Osteoblast (primary cell): ENCODE measurements at regions not wholly inside any gene's neighbourhood (a gene's known extent, or its start where the extent isn't known, plus 50 kb on each side); places are given as distances from the start of the nearest gene placed in this dataset.

Source experiments
- DNase-seq: peaks from one replicate; pipeline ENCODE4 v3.0.0; 2011; ENCODE audit warnings: low spot score, mixed read lengths; ENCODE audit not compliant: insufficient read length; ENCODE audit errors: missing footprints
- H2AFZ ChIP-seq: 2 replicates; pipeline ENCODE4 v1.6.0; 2011; ENCODE audit warnings: mild to moderate bottlenecking, low read length
- H3K27ac ChIP-seq: 2 replicates; pipeline ENCODE4 v1.5.1; 2011; ENCODE audit warnings: mild to moderate bottlenecking, low read depth, low read length, moderate library complexity
- H3K27me3 ChIP-seq: 2 replicates; pipeline ENCODE4 v1.6.0; 2012; ENCODE audit warnings: mild to moderate bottlenecking, control low read depth, inconsistent platforms, low read length, moderate library complexity; ENCODE audit not compliant: insufficient read depth
- H3K36me3 ChIP-seq: 2 replicates; pipeline ENCODE4 v1.5.1; 2011; ENCODE audit warnings: mild to moderate bottlenecking, low read length, control low read depth, moderate library complexity; ENCODE audit not compliant: insufficient read depth
- H3K4me1 ChIP-seq: 2 replicates; pipeline ENCODE4 v1.5.1; 2011; ENCODE audit warnings: mild to moderate bottlenecking, low read length, control low read depth, moderate library complexity; ENCODE audit not compliant: insufficient read depth
- H3K4me2 ChIP-seq: 2 replicates; pipeline ENCODE4 v1.6.0; 2011; ENCODE audit warnings: mild to moderate bottlenecking, low read length; ENCODE audit not compliant: insufficient read depth
- H3K4me3 ChIP-seq: fragments of 200-600 bp; sonication (generic); 3 replicates; pipeline ENCODE4 v1.5.1; 2012; ENCODE audit warnings: mild to moderate bottlenecking, low read length, inconsistent platforms; ENCODE audit not compliant: insufficient read depth
- H3K79me2 ChIP-seq: 2 replicates; pipeline ENCODE4 v1.6.0; 2012; ENCODE audit warnings: mild to moderate bottlenecking, low read length, control low read depth, inconsistent platforms; ENCODE audit not compliant: insufficient read depth
- H3K9me3 ChIP-seq: 2 replicates; pipeline ENCODE4 v1.5.1; 2011; ENCODE audit warnings: low read depth, low read length, control low read depth
- H4K20me1 ChIP-seq: 2 replicates; pipeline ENCODE4 v1.6.0; 2012; ENCODE audit warnings: mild to moderate bottlenecking, low read length, control low read depth; ENCODE audit not compliant: insufficient read depth
- TF ChIP-seq, protein P1 (sequence below): IDR thresholded peaks from 2 replicates; pipeline ENCODE4 v1.5.1; 2011; ENCODE audit warnings: mild to moderate bottlenecking, low read depth, low read length, moderate library complexity; ENCODE audit errors: extremely low read depth

DNA sequence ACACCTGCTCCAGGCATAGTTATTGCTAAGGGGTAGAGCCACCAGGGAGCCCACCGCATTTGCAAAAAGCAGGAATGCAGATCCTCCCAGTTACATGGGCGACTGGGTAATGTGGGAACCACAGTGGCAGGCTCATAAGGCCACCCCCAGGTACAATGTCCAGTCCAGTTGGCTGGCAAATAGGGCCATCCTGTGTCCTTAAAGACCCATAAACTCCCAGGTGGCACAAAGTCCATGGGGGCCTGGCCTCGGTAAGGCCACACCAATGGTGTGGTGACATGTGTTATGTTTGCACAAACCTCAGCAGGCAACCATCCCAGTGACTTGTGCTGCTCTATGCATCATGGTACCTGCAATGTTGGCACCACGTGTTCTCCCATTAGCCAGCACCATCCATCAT lies 283.6 kb upstream of the GYPC start:
- TF ChIP-seq, protein P1, sequence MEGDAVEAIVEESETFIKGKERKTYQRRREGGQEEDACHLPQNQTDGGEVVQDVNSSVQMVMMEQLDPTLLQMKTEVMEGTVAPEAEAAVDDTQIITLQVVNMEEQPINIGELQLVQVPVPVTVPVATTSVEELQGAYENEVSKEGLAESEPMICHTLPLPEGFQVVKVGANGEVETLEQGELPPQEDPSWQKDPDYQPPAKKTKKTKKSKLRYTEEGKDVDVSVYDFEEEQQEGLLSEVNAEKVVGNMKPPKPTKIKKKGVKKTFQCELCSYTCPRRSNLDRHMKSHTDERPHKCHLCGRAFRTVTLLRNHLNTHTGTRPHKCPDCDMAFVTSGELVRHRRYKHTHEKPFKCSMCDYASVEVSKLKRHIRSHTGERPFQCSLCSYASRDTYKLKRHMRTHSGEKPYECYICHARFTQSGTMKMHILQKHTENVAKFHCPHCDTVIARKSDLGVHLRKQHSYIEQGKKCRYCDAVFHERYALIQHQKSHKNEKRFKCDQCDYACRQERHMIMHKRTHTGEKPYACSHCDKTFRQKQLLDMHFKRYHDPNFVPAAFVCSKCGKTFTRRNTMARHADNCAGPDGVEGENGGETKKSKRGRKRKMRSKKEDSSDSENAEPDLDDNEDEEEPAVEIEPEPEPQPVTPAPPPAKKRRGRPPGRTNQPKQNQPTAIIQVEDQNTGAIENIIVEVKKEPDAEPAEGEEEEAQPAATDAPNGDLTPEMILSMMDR: no peak
- no peaks in the 10 kb centered on the region for H4K20me1 ChIP-seq

DNA sequence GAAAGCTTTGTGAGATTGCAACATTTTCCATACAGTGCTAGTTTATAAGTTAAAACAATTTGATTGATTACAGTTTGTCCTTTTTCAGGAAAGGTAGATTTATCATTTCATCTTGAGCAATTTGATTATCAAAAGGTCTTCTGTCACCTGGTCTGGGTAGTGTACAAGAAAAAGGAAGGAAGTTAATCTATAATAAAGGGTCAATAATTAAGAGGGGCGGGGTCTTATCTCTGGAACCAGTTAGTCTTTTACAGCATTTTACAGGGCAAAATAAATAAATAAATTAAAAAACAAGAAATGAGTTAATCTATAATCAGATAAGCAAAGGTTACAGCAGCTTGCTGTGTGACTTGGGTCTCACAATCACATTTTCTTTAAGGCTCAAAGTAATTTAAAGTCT lies 277.8 kb upstream of the GYPC start:
- Histone ChIP-seq H4K20me1 (no peaks in the 10 kb centered on the region), H2AFZ (no peak overlapping the region), H3K36me3 (no peaks in the 10 kb centered on the region), H3K4me2 (no peak overlapping the region), H3K27me3 (no peaks in the 10 kb centered on the region), H3K9me3 (no peaks in the 10 kb centered on the region), H3K27ac (no peak overlapping the region), H3K4me1 (no peaks in the 10 kb centered on the region), H3K79me2 (no peaks in the 10 kb centered on the region), H3K4me3 (no peak overlapping the region)
- DNase-seq: no peak
- TF ChIP-seq, protein P1: no peak

More for the DNA sequence above, 283.6 kb upstream of the GYPC start:
- Histone ChIP-seq H3K79me2 (no peaks in the 10 kb centered on the region), H3K4me1 (no peaks in the 10 kb centered on the region), H3K27ac (no peak overlapping the region), H3K27me3 (no peaks in the 10 kb centered on the region), H3K4me2 (no peak overlapping the region), H3K36me3 (no peaks in the 10 kb centered on the region), H3K4me3 (no peak overlapping the region), H2AFZ (no peak overlapping the region), H3K9me3 (peaks cover 9% of the 10 kb centered on the region)
- no peak for DNase-seq

DNA sequence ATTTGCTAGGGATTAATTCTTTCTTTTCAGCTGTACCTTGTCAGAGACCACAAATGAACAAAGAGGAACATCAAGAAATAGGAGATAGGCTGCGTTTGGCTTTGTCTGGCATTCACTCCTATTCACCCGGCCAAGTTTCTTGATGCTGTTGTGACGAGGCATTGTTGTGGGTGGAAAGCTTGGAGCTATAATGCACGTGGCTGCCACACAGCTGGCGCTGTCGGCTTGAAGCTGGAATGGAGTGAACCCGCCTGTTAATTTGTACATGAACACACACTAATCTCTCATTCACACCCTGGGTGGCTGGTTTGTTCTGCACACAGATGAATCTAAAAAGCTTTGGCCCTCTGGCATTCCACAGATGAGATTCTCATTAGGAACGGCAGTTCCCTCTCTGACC lies 274.9 kb upstream of the GYPC start:
- DNase-seq: no peak
- TF ChIP-seq, protein P1: no peak
- no peaks in the 10 kb centered on the region for H4K20me1 ChIP-seq

DNA sequence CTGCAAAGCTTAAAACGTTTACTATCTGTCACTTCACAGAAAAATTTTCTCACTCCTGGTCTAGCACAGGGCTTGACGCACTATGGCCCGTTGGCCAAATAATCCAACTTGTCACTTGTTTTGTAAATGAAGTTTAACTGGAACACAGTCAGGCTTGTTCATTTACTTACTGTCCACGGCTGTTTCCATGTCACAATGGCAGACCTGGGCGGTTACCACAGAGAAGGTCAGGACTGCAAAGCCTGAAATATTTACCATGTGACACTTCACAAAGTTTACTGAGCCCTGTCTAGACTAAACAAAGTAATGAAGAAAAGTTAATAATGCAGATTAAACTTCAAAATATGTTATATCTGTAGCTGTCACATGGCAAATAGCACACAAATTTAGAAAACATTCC lies 273.0 kb upstream of the GYPC start:
- Histone ChIP-seq H3K9me3 (no peaks in the 10 kb centered on the region), H2AFZ (no peak overlapping the region), H3K4me2 (no peak overlapping the region), H3K36me3 (no peaks in the 10 kb centered on the region), H3K79me2 (no peaks in the 10 kb centered on the region), H3K4me1 (no peaks in the 10 kb centered on the region), H4K20me1 (no peaks in the 10 kb centered on the region), H3K27ac (no peak overlapping the region), H3K27me3 (no peaks in the 10 kb centered on the region), H3K4me3 (no peak overlapping the region)
- no peak for DNase-seq
- TF ChIP-seq, protein P1: no peak

More for the DNA sequence above, 274.9 kb upstream of the GYPC start:
- H2AFZ ChIP-seq: no peak overlapping the region
- no peak overlapping the region for H3K27ac ChIP-seq
- H3K9me3 ChIP-seq: no peaks in the 10 kb centered on the region
- no peaks in the 10 kb centered on the region for H3K36me3 ChIP-seq
- H3K4me3 ChIP-seq: no peak overlapping the region
- no peaks in the 10 kb centered on the region for H3K4me1 ChIP-seq
- H3K4me2 ChIP-seq: no peak overlapping the region
- no peaks in the 10 kb centered on the region for H3K79me2 ChIP-seq
- H3K27me3 ChIP-seq: no peaks in the 10 kb centered on the region
